Endothelial cell of umbilical vein (primary cell): ENCODE measurements at regions not wholly inside any gene's neighbourhood (a gene's known extent, or its start where the extent isn't known, plus 50 kb on each side); places are given as distances from the start of the nearest gene placed in this dataset.

Source experiments
- BruUV-seq: library from RNA; stranded (reverse); fragments of 400-500 nt; replicated peaks from 2 replicates; lab custom pipeline; 2021; lab: Mats Ljungman, UMichigan
- CTCF ChIA-PET: fragments of 300-600, 350-600 bp; sonication (Branson Sonifier 250); formaldehyde crosslinking; loops from one replicate; lab custom pipeline; 2021; ENCODE audit warnings: antibody characterized with exemption, inconsistent platforms; lab: Charles Lee
- POLR2A ChIA-PET: fragments of 300-600, 350-600 bp; sonication (Branson Sonifier 250); formaldehyde crosslinking; loops from one replicate; lab custom pipeline; 2021; ENCODE audit warnings: antibody characterized with exemption, inconsistent platforms; lab: Charles Lee
- DNase-seq: peaks from one replicate; pipeline ENCODE4 v3.0.0-alpha.2; 2011; ENCODE audit warnings: low read depth, low spot score
- FAIRE-seq: peaks from 2 replicates; lab custom pipeline; 2011; peaks lifted over from hg19 to GRCh38; lab: Jason Lieb, UNC
- H2AFZ ChIP-seq: 2 replicates; pipeline ENCODE4 v1.6.0; 2012; ENCODE audit warnings: low read depth, low read length, control low read depth, inconsistent platforms
- H3K27ac ChIP-seq: 2 replicates; pipeline ENCODE4 v1.5.1; 2011; ENCODE audit warnings: low read depth, mild to moderate bottlenecking, control low read depth, low read length, moderate library complexity; ENCODE audit not compliant: insufficient read depth
- H3K27me3 ChIP-seq, 2 experiments: 2 replicates each; pipeline versions ENCODE4 v1.6.0 to v1.6.1; 2011; ENCODE audit warnings: low read length in 2 of 2, mixed read lengths in 1 of 2; ENCODE audit not compliant: control insufficient read depth in 2 of 2, insufficient read depth in 2 of 2
- H3K36me3 ChIP-seq, 2 experiments: 2 replicates in 1 of 2; 3 replicates in 1 of 2; pipeline ENCODE4 v1.5.1; 2011; ENCODE audit warnings: low read length in 2 of 2, mild to moderate bottlenecking in 1 of 2, moderate library complexity in 1 of 2; ENCODE audit not compliant: control insufficient read depth in 2 of 2, insufficient read depth in 2 of 2; ENCODE audit errors: extremely low read depth in 1 of 2
- H3K4me1 ChIP-seq: 3 replicates; pipeline ENCODE4 v1.5.1; 2011; ENCODE audit warnings: mild to moderate bottlenecking, low read length; ENCODE audit not compliant: control insufficient read depth, insufficient read depth; ENCODE audit errors: extremely low read depth
- H3K4me2 ChIP-seq: 2 replicates; pipeline ENCODE4 v1.6.1; 2011; ENCODE audit warnings: low read length, control low read depth, mixed read lengths; ENCODE audit not compliant: insufficient read depth
- H3K4me3 ChIP-seq, 3 experiments: fragments of 200-600 bp in 1 of 3; sonication (generic), shearing (Covaris generic) in 1 of 3; replicated peaks in 1 of 3; 2 replicates each; pipeline ENCODE4 v1.5.1; 2011 to 2016; ENCODE audit warnings: control low read depth in 3 of 3, low read length in 3 of 3, mild to moderate bottlenecking in 2 of 3, inconsistent platforms in 1 of 3, low read depth in 1 of 3, moderate library complexity in 1 of 3; ENCODE audit not compliant: insufficient read depth in 1 of 3
- H3K79me2 ChIP-seq: 2 replicates; pipeline ENCODE4 v1.6.0; 2012; ENCODE audit warnings: low read length, inconsistent platforms; ENCODE audit not compliant: control insufficient read depth, insufficient read depth
- H3K9ac ChIP-seq: replicated peaks from 2 replicates; pipeline ENCODE3; 2011; ENCODE audit warnings: low read length, control low read depth; ENCODE audit not compliant: insufficient read depth; ENCODE audit errors: extremely low read depth
- H3K9me1 ChIP-seq: replicated peaks from 3 replicates; pipeline ENCODE4 v1.6.0; 2011; ENCODE audit warnings: mild to moderate bottlenecking, low read length; ENCODE audit not compliant: control insufficient read depth, insufficient read depth; ENCODE audit errors: extremely low read depth
- H3K9me3 ChIP-seq: replicated peaks from 2 replicates; pipeline ENCODE4 v1.5.1; 2012; ENCODE audit warnings: low read length, inconsistent platforms; ENCODE audit not compliant: control insufficient read depth, insufficient read depth
- H4K20me1 ChIP-seq: replicated peaks from 2 replicates; pipeline ENCODE3; 2011; ENCODE audit warnings: mild to moderate bottlenecking, low read length; ENCODE audit not compliant: control insufficient read depth, insufficient read depth; ENCODE audit errors: extremely low read depth
- CTCF ChIP-seq, 2 donors: IDR thresholded peaks; 1 replicate in 1 of 2; 2 replicates in 1 of 2; pipeline ENCODE4 v1.5.1; 2011; ENCODE audit warnings: low read length in 2 of 2, mild to moderate bottlenecking in 2 of 2, moderate library complexity in 2 of 2, control low read depth in 1 of 2, inconsistent platforms in 1 of 2, low read depth in 1 of 2; ENCODE audit not compliant: insufficient read depth in 1 of 2; ENCODE audit errors: extremely low read depth in 1 of 2
- EZH2 ChIP-seq: IDR thresholded peaks from 2 replicates; pipeline ENCODE4 v1.6.1; 2012; ENCODE audit warnings: borderline replicate concordance, low read depth, mild to moderate bottlenecking, moderate library complexity, low read length, inconsistent platforms; ENCODE audit not compliant: severe bottlenecking
- FOS ChIP-seq: IDR thresholded peaks from 2 replicates; pipeline ENCODE4 v1.6.1; 2011; ENCODE audit warnings: mild to moderate bottlenecking, low read length, moderate library complexity, borderline replicate concordance; ENCODE audit not compliant: insufficient read depth
- GATA2 ChIP-seq: IDR thresholded peaks from 2 replicates; pipeline ENCODE4 v1.7.0; 2011; ENCODE audit warnings: low read depth, mild to moderate bottlenecking, moderate library complexity, mixed read lengths, low read length; ENCODE audit not compliant: insufficient read length, insufficient read depth
- JUN ChIP-seq: IDR thresholded peaks from 2 replicates; pipeline ENCODE4 v1.6.1; 2011; ENCODE audit warnings: borderline replicate concordance, low read depth; ENCODE audit not compliant: insufficient read length, insufficient read depth
- dilution Hi-C: fragments of 300-500 bp; cut with MboI; formaldehyde crosslinking; loops from one replicate; pipeline ENCODE4 v1.15.0; 2019; ENCODE audit warnings: low sequenced_read_pairs; ENCODE audit not compliant: extremely low pct_ligation_motif_present
- intact Hi-C: fragments of 100-400 bp; cut with micrococcal nuclease; formaldehyde crosslinking; loops from one replicate; pipeline ENCODE4 v1.10.0; 2022
- TF ChIP-seq, protein P1 (sequence below): IDR thresholded peaks from 2 replicates; pipeline ENCODE4 v1.6.1; 2011; ENCODE audit not compliant: insufficient read depth, insufficient read length

GRCh38 chr5:54626407-54626806, 108.8 kb downstream of the SNX18 start:
- no peaks in the 10 kb centered on the region for H3K4me1 ChIP-seq
- no peak overlapping the region for H3K9ac ChIP-seq
- H3K4me3 ChIP-seq, result no peak overlapping the region
- H2AFZ ChIP-seq, result no peak overlapping the region
- H3K79me2 ChIP-seq, result no peaks in the 10 kb centered on the region
- H3K36me3 ChIP-seq, result no peaks in the 10 kb centered on the region
- no peaks in the 10 kb centered on the region for H3K9me3 ChIP-seq
- no peaks in the 10 kb centered on the region for H3K9me1 ChIP-seq
- no peak overlapping the region for H3K27ac ChIP-seq
- intact Hi-C loops, result no loop called here
- ChIA-PET POLR2A (no interaction called here), CTCF (no interaction called here)
- no peak overlapping the region for H3K4me2 ChIP-seq
- no peaks in the 10 kb centered on the region for H4K20me1 ChIP-seq
- DNase-seq, result no peak
- no peak for FAIRE-seq
- no TSS peak for BruUV-seq
- dilution Hi-C loops, result no loop called here
- TF ChIP-seq, protein P1, sequence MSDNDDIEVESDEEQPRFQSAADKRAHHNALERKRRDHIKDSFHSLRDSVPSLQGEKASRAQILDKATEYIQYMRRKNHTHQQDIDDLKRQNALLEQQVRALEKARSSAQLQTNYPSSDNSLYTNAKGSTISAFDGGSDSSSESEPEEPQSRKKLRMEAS, result no peak
- no peak for TF ChIP-seq CTCF (IDR thresholded peaks at IDR 0.05; ENCODE audit: extremely low read depth in 1 of 2, insufficient read depth in 1 of 2, low read depth in 1 of 2, low read length in 2 of 2)
- TF ChIP-seq JUN, result no peak
- no peak for TF ChIP-seq FOS
- H3K27me3 ChIP-seq, result peaks cover 0 to 2% of the 10 kb centered on the region in 2 experiments

GRCh38 chr5:54624805-54625568, 107.4 kb downstream of the SNX18 start:
- no peak overlapping the region for H3K4me2 ChIP-seq
- ChIA-PET CTCF (interaction anchor here (1.0 to 1.7 kb wide), 3 partner anchors 10 to 243 kb away, joined by 3 to 4 read pairs (median 3); no protein-coding TSS in a partner anchor), POLR2A (no interaction called here)
- dilution Hi-C loops, result no loop called here
- H2AFZ ChIP-seq, result no peak overlapping the region
- no peaks in the 10 kb centered on the region for H3K4me1 ChIP-seq
- H3K36me3 ChIP-seq, result no peaks in the 10 kb centered on the region
- BruUV-seq, result no TSS peak
- no peaks in the 10 kb centered on the region for H4K20me1 ChIP-seq
- H3K9me1 ChIP-seq, result no peaks in the 10 kb centered on the region
- H3K9me3 ChIP-seq, result no peaks in the 10 kb centered on the region
- H3K27ac ChIP-seq, result no peak overlapping the region
- intact Hi-C loops, result no loop called here
- peaks cover 0 to 2% of the 10 kb centered on the region in 2 experiments for H3K27me3 ChIP-seq
- no peak overlapping the region for H3K4me3 ChIP-seq
- no peak for TF ChIP-seq EZH2
- TF ChIP-seq, protein P1, result no peak
- TF ChIP-seq CTCF (IDR thresholded peaks at IDR 0.05; ENCODE audit: extremely low read depth in 1 of 2, insufficient read depth in 1 of 2, low read depth in 1 of 2, low read length in 2 of 2), result no peak
- TF ChIP-seq GATA2, result no peak
- H3K9ac ChIP-seq, result no peak overlapping the region
- H3K79me2 ChIP-seq, result no peaks in the 10 kb centered on the region
- FAIRE-seq (no peak), DNase-seq (no peak)
